ENCODE measurements at regions not wholly inside any gene's neighbourhood (a gene's known extent, or its start where the extent isn't known, plus 50 kb on each side); places are given as distances from the start of the nearest gene placed in this dataset.
"Not testable (repeated sequence)": the region's sequence is repeated elsewhere in the genome, so short reads cannot be mapped to it uniquely, and the experiment has no call there.

DNA sequence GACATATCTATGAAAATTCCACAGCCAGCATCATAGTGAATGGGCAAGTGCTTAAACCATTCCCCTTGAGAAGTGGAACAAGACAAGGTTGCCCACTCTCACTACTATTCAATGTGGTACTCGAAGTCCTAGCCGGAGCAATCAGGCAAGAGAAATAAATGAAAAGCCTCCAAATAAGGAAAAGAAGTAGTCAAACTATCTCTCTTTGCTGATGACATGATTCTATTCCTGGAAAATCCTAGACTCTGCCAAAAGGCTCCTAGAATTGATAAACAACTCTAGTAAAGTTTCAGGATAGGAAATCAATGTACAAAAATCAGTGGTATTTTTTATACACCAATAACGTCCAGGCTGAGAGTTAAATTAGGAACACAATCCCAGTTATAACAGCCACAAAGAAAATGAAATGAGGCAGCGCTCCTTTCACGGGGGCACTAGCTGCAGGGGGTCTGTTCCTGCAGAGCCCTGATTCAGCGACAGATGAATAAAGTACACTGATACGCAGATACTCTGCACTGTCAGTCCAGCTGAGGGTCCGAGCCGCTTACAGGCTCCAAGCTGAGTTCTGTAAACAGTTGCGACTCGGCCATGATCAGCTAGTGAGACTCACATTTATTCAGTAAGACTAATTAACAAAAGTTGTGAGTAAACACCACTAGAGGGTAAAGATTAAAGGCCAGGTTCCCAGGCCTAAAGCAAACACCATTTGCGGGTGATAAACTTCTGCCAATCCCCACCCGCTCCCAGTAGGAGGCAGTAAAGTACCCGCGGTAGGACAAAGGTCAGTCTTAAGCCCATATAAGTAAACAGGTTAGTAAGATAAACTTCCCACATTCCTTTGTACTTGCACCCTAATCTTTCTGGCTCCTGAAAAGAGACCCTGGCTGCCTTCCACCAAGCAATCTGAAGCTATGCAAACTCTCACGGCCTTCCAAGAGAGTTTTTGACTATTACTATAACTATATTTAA is 290.6 kb upstream of the GRID2 start:
- DNase-seq (ENCODE audit: low spot score) = no peak

GRCh38 chr4:92014067-92014466 is 289.7 kb upstream of the GRID2 start:
- DNase-seq (ENCODE audit: low spot score) = no peak

- DNase-seq (ENCODE audit: low spot score) = no peak
Measured at GRCh38 chr4:92021203-92021602, 282.6 kb upstream of the GRID2 start.

DNA sequence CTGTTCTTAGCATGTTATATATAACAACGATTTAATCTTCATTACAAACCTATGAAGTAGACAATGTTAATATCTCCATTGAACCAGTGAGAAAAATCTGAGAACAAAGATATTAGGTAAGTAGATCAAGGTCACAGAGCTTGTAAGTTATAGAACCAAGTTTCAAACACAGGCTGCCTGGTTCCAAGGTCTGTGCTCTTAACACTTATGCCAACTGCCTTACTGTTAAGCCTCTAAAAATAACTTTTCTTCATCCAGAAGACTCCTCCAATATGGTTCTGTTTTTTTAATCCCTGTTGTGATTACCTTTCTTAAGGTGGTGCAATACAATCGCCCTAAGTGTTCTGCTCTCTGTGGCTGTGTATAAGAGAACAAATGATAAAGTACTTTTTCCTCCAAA is 282.0 kb upstream of the GRID2 start:
- DNase-seq (ENCODE audit: low spot score) = no peak

DNA sequence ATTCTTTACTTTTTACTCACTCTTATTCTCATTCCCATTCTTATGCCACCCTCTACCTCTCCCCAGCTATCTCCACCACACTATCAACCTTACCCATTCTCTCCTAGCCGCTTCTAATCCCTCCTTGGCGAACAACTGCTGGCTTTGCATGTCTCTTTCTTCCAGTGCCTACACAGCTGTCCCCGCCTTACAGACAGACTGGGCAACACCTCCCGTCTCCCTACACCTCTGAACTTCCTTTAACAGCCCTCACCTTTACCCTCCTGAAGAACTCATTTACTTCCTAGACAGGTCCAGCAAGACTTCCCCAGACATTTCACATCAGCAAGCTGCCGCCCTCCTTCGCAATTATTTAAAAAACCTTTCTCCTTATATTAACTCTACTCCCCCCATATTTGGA is 274.9 kb upstream of the GRID2 start:
- DNase-seq (ENCODE audit: low spot score) = not testable (repeated sequence)

DNA sequence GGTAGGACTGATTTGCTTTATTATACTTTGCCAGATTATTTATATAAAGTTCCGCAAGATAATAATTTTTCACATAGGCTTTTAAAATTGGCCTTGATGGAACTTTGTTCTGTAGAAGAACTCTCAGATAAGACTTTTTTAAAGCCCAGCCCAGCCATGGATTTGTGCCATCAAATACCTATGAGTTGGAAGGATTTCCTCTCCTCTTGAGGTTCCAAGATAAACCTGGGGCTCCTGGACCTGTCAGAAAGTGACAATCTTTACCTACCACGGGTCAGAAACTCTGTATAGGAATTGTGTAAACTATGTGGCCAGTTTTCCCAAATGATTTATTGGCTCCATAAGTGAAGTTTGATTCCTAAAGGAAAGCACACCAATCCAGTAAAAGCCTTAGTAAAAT is 271.9 kb upstream of the GRID2 start:
- no peak for DNase-seq (ENCODE audit: low spot score)

DNA sequence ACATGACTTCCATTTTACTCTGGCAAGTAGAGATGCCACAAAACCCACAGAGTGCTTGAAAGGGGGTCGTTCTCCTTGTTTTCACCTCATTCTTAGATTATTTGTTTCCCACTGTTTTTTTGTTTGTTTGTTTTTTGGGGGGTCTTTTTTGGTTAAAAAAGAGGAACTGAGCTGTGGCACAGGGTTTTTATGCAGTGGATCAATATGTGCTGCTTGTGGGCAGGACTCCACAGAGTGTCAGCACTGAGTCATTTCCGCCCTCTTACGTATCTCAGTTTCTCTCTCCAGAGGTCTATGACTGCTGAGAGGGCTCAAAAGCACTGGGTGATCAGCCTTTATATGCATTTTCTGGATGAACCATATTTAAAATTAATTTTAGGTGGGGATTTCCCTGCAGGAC is 268.1 kb upstream of the GRID2 start:
- no peak for DNase-seq (ENCODE audit: low spot score)

- no peak for DNase-seq (ENCODE audit: low spot score)
Measured at GRCh38 chr4:92045718-92046117, 258.0 kb upstream of the GRID2 start.

- DNase-seq (ENCODE audit: low spot score) = no peak
Measured at GRCh38 chr4:92047209-92047875, 256.4 kb upstream of the GRID2 start.

- DNase-seq (ENCODE audit: low spot score) = no peak
Measured at GRCh38 chr4:92050875-92051274, 252.9 kb upstream of the GRID2 start.

DNA sequence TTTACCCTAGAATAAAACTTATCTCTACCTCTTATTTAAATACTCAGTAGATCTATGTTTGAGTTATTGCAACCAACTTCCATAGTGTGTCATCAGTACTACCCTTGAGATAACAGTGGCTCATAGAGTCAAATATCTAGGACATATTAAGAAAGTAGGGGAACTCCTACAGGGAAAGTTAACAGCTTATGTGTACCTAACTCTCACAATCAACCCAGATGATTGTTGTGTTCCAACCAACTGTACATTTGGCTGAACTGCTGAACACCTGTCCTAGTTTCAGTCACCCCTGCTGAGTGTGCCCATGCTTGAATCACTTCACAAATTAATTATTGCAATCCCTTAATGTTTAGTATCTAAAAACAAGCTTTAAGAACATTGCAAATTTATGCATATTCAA is 244.2 kb upstream of the GRID2 start:
- no peak for DNase-seq (ENCODE audit: low spot score)

DNA sequence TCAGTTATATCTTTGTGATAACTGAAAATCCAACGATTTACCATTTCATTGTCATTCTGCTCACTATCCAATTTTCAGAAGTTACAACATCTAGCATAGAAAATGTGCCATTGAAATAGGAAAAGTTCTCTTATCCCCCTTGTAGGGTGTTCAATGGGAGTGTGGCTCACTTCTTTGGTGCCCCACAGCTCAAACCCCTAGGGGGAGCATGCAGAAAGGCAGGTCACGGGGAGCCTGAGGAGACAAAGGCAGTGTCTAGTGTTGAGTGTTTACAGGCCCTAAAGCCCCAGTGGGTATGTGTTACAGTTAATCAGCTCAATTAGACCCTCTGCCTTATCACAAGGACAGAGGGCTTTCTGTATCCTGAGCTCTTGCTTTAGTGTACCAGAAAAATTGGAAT is 243.4 kb upstream of the GRID2 start:
- no peak for DNase-seq (ENCODE audit: low spot score)

- no peak for DNase-seq (ENCODE audit: low spot score)
Measured at GRCh38 chr4:92064574-92064973, 239.2 kb upstream of the GRID2 start.

DNA sequence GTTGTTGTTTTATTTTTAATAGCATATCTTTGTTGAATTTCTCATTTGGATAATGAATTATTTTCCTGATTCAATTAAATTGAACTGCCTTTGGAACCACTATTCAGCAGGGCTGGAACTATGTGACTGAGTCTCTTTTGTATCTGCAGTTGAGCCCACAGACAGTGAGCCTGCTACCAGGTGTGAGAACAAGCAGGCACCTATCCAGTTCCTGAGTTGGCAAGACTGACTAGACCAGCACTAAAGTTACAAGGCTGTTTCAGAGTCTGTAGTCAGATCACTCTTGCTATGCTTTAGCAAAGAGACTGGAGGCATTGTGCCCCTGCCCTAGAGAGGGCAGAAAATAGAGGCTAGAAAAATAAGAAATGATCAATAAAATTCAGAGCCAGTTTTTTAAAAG is 237.3 kb upstream of the GRID2 start:
- DNase-seq (ENCODE audit: low spot score) = no peak

- DNase-seq (ENCODE audit: low spot score) = no peak
Measured at GRCh38 chr4:92071587-92071986, 232.2 kb upstream of the GRID2 start.

GRCh38 chr4:92074839-92075238 is 228.9 kb upstream of the GRID2 start:
- DNase-seq (ENCODE audit: low spot score) = no peak

- DNase-seq (ENCODE audit: low spot score) = no peak
Measured at GRCh38 chr4:92090887-92091286, 212.9 kb upstream of the GRID2 start.

GRCh38 chr4:92091335-92091734 is 212.4 kb upstream of the GRID2 start:
- DNase-seq (ENCODE audit: low spot score) = no peak

GRCh38 chr4:92099861-92100260 is 203.9 kb upstream of the GRID2 start:
- DNase-seq (ENCODE audit: low spot score) = no peak

DNA sequence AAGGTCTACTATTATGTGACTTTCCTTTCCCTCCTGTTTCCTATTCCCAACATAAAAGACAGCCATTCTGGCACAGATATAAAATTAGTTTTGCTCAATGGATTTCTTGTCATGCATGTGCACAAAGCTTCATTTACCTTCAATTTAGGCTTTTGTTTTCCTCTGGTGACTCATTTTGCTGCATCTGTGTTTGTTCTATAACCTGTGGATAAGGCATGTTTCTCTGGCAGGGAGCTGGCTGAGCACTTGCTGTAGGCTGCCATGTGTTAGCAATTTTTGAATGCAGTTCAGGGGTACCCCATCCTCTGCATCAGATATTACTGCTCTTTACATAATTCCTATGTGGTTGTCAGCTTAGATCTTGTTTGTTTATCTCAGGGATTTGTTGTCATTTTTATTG is 202.8 kb upstream of the GRID2 start:
- DNase-seq (ENCODE audit: low spot score) = no peak

DNA sequence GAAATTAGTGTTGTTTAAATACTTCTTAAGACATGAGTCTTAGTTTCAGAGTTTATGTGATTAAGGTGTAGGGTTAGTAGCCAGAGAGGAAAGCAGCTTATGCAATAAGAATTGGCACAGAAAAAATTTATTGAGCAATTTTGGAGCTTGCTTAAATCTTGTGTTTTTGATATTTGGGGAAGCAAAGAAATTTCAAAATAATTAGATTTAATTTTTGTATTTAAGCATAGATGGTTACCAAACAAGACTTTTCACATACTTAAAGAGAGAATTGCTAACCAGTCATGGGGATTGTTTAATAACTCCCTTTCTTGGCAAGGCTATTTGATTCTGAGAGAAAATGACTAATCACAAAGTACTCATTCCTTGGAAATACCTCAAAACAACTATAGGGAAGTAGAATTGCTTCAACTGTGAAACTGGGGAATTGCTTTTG is 202.0 kb upstream of the GRID2 start:
- DNase-seq (ENCODE audit: low spot score) = no peak

DNA sequence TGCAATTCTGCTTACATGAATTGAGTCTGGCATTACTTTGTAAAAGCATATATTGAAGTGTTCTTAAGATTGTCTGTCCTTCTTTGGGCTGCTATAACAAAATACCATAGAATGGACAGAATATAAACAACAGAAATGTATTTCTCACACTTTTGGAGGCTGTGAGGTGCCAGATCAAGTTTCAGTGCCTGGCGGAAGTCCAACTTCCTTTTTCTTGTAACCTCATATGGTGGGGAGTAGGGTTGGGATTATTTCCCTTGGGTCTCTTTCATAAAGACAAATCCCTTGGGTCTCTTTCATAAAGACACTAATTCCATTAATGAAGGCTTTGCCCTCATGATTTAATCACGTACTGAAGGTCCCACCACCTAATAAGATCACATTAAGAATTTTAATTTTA is 199.3 kb upstream of the GRID2 start:
- DNase-seq (ENCODE audit: low spot score) = no peak

- DNase-seq (ENCODE audit: low spot score) = no peak
Measured at GRCh38 chr4:92106816-92107215, 196.9 kb upstream of the GRID2 start.
